ENCODE measurements at regions not wholly inside any gene's neighbourhood (a gene's known extent, or its start where the extent isn't known, plus 50 kb on each side); places are given as distances from the start of the nearest gene placed in this dataset.

- Mint-ChIP-seq H3K4me3 (no peak overlapping the region), H3K36me3 (ENCODE audit: low read depth) (no peaks in the 10 kb centered on the region), H3K27me3 (ENCODE audit: low read depth) (peaks cover 7% of the 10 kb centered on the region), H3K27ac (no peak overlapping the region), H3K4me1 (ENCODE audit: low read depth) (no peaks in the 10 kb centered on the region), H3K9me3 (no peaks in the 10 kb centered on the region)
- DNase-seq = no peak
- CTCF ChIA-PET = no interaction called here
- intact Hi-C loops (cut with micrococcal nuclease) = no loop called here
Measured at GRCh38 chr7:25305831-25306230, 77.5 kb upstream of the NPVF start.

DNA sequence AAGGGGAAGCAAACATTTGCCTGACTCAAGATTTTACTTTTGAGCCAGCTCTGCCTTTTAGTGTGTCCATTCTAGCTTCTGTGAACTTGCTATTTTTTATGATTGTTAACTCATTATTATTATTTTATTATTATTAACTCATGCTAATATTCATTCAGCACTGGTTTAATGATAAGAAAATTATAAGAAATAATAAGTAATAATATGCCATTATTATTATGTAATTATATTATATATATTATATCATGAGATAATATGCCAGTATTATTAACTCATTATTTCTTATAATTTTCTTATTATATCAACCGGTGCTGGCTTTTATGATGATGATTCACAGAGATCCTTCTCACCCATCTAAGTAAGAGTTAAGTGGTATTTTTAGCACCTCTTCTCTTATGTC, 79.3 kb upstream of the NPVF start:
- Mint-ChIP-seq H3K4me3 (no peak overlapping the region), H3K4me1 (ENCODE audit: low read depth) (no peaks in the 10 kb centered on the region), H3K9me3 (no peaks in the 10 kb centered on the region), H3K27ac (no peak overlapping the region), H3K27me3 (ENCODE audit: low read depth) (peaks cover 7% of the 10 kb centered on the region), H3K36me3 (ENCODE audit: low read depth) (no peaks in the 10 kb centered on the region)
- intact Hi-C loops (cut with micrococcal nuclease) = no loop called here
- DNase-seq = no peak
- CTCF ChIA-PET = no interaction called here

DNA sequence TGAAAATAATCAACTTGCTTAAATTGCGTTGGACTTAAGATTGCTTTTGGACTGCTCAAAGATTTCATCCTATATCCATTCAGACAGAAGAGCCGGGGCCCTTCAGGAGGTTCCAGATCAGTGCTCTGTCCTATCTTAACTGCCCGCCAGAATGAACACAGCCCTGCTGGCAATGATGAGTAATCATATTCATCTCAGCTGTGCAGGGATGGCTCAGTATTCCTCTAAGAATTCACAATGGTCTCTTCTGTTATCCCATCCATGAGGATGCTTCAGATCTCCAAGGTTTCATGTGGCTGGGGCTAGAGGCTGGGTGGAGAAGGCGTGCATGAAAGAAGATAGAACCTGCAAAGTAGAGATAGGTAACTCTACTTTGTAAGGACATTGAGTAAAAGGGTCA, 80.0 kb upstream of the NPVF start:
- Mint-ChIP-seq H3K9me3 (no peaks in the 10 kb centered on the region), H3K4me3 (no peak overlapping the region), H3K27me3 (ENCODE audit: low read depth) (peaks cover 7% of the 10 kb centered on the region), H3K27ac (no peak overlapping the region), H3K36me3 (ENCODE audit: low read depth) (no peaks in the 10 kb centered on the region), H3K4me1 (ENCODE audit: low read depth) (no peaks in the 10 kb centered on the region)
- no peak for DNase-seq
- intact Hi-C loops (cut with micrococcal nuclease) = no loop called here
- CTCF ChIA-PET = no interaction called here

DNA sequence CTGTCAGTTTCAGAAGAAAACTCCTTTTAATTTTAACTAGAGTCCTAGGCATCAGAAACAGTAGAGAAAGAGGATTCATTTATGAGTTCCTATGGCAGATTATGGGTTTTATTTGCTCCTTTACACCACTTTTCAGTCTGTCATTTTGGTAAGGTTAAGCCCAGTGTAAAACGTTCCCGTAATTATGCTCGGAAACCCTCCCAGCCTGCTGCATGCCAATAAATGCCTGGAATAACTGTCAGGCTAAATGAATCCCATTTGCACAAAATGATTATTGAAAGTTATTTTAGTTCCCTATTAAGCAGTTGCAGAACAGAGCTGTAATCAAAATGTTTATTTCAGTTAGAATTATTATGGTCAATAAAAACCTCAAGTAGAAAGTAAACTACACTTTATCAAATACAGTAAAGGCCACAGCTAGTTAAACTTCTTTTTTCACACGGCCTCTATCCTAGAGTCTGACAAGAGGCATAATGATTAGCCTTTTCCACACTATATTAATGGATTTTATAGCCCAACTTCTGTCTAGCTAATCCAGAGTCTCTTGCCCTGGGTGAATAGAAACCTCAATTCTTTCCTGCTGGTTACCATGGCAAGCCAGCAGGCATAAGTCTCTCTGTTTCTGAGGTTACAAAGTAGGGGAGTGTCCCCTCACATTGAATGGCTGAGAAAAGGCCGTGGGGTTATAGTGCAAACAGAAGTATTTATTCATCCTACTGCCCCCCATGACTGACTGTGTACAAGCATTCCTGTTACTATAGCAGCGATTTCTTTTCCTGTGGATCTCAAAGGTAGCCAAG, 80.8 kb upstream of the NPVF start:
- peaks cover 7% of the 10 kb centered on the region for H3K27me3 Mint-ChIP-seq (ENCODE audit: low read depth)
- no peaks in the 10 kb centered on the region for H3K4me1 Mint-ChIP-seq (ENCODE audit: low read depth)
- no peaks in the 10 kb centered on the region for H3K36me3 Mint-ChIP-seq (ENCODE audit: low read depth)
- CTCF ChIA-PET = no interaction called here
- H3K9me3 Mint-ChIP-seq = no peaks in the 10 kb centered on the region
- no peak overlapping the region for H3K4me3 Mint-ChIP-seq
- intact Hi-C loops (cut with micrococcal nuclease) = no loop called here
- no peak overlapping the region for H3K27ac Mint-ChIP-seq
- no peak for DNase-seq

- no peaks in the 10 kb centered on the region for H3K36me3 Mint-ChIP-seq (ENCODE audit: low read depth)
- no peak overlapping the region for H3K27ac Mint-ChIP-seq
- H3K9me3 Mint-ChIP-seq = no peaks in the 10 kb centered on the region
- CTCF ChIA-PET = no interaction called here
- no peak for DNase-seq
- intact Hi-C loops (cut with micrococcal nuclease) = loop anchor here (5.0 kb wide), 1 partner anchor 49 kb away; no protein-coding TSS in a partner anchor
- peaks cover 4% of the 10 kb centered on the region for H3K27me3 Mint-ChIP-seq (ENCODE audit: low read depth)
- no peak overlapping the region for H3K4me3 Mint-ChIP-seq
- no peaks in the 10 kb centered on the region for H3K4me1 Mint-ChIP-seq (ENCODE audit: low read depth)
Measured at GRCh38 chr7:25310896-25311295, 82.6 kb upstream of the NPVF start.

DNA sequence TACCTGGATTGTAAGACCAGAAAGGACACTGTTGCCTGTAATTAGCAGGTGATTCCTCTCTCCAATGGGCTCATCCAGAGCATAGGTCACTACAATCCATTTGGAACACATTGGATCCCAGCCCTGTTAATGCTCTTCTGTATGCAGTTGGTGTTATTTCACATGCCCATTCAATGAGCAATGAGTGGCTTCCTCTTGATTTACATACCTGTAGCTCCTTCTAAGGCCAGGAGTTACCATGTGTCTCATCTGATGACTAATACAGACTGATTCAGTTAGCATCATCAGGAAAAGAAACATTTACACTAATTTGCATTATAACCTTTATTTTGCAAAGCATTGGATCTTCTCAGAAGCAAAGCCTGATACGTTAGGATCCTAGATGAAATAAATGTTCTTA, 83.1 kb upstream of the NPVF start:
- peaks cover 4% of the 10 kb centered on the region for H3K27me3 Mint-ChIP-seq (ENCODE audit: low read depth)
- H3K9me3 Mint-ChIP-seq = no peaks in the 10 kb centered on the region
- DNase-seq = no peak
- H3K36me3 Mint-ChIP-seq (ENCODE audit: low read depth) = no peaks in the 10 kb centered on the region
- H3K27ac Mint-ChIP-seq = no peak overlapping the region
- H3K4me1 Mint-ChIP-seq (ENCODE audit: low read depth) = no peaks in the 10 kb centered on the region
- intact Hi-C loops (cut with micrococcal nuclease) = loop anchor here (5.0 kb wide), 1 partner anchor 49 kb away; no protein-coding TSS in a partner anchor
- H3K4me3 Mint-ChIP-seq = no peak overlapping the region
- CTCF ChIA-PET = no interaction called here

DNA sequence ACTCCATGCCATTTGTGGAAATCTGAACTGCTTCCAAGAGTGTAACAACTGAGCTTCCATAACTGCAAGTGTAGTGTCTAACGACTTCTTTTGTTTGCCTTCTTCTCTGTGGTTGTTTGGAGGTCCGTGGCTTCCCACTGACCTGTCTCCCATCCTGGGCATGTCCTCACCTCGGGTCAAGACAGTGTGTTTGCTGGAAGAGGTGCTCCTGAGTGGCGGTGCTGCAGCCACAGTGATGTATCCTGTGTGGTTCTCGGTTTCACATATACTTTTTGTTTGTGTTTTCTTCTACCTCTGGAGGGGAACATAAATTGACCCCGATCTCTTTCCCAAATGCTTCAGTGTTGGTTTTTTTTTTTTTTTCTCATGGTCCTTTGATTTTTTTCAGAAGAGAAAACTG, 84.7 kb upstream of the NPVF start:
- CTCF ChIA-PET = no interaction called here
- Mint-ChIP-seq H3K36me3 (ENCODE audit: low read depth) (no peaks in the 10 kb centered on the region), H3K27ac (no peak overlapping the region), H3K27me3 (ENCODE audit: low read depth) (no peaks in the 10 kb centered on the region), H3K4me1 (ENCODE audit: low read depth) (no peaks in the 10 kb centered on the region), H3K9me3 (no peaks in the 10 kb centered on the region), H3K4me3 (no peak overlapping the region)
- intact Hi-C loops (cut with micrococcal nuclease) = loop anchor here (5.0 kb wide), 1 partner anchor 51 kb away; no protein-coding TSS in a partner anchor
- no peak for DNase-seq

- H3K27ac Mint-ChIP-seq = no peak overlapping the region
- H3K4me3 Mint-ChIP-seq = no peak overlapping the region
- no peaks in the 10 kb centered on the region for H3K27me3 Mint-ChIP-seq (ENCODE audit: low read depth)
- H3K36me3 Mint-ChIP-seq (ENCODE audit: low read depth) = no peaks in the 10 kb centered on the region
- no peaks in the 10 kb centered on the region for H3K9me3 Mint-ChIP-seq
- intact Hi-C loops (cut with micrococcal nuclease) = loop anchor here (5.0 kb wide), 1 partner anchor 51 kb away; no protein-coding TSS in a partner anchor
- no peak for DNase-seq
- H3K4me1 Mint-ChIP-seq (ENCODE audit: low read depth) = no peaks in the 10 kb centered on the region
- CTCF ChIA-PET = no interaction called here
Measured at GRCh38 chr7:25313526-25313925, 85.2 kb upstream of the NPVF start.

DNA sequence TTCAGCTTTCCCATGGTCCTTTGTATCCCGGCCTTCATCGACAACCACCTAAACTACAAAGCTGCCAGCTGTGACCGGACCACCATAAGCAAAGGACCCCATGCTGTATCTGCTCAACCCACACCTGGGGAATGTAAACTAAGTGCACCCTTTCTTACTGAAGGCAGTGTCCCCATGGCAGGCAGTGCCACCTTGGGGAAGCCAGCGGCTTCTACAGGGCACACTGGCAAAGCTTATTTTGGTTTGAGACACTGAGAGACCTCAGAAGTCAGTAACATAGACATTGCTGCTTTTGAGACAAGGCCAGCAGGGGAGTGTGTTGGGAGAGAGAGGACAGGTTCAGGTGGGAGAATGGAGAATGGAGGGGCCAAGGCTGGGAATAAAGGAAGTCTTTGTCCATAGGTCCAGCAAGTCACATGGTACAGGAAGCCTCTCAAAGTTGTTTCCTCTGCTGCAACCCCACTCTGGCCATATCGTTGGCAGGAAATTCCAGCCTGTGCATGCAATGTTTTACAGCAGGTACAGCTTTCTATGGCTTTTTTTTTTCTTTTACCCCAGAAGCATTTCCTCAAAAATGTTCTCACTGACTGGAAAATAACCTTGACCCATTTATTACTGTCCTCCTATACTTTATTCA, 85.9 kb upstream of the NPVF start:
- H3K36me3 Mint-ChIP-seq (ENCODE audit: low read depth) = no peaks in the 10 kb centered on the region
- intact Hi-C loops (cut with micrococcal nuclease) = loop anchor here (5.0 kb wide), 1 partner anchor 52 kb away; no protein-coding TSS in a partner anchor

DNA sequence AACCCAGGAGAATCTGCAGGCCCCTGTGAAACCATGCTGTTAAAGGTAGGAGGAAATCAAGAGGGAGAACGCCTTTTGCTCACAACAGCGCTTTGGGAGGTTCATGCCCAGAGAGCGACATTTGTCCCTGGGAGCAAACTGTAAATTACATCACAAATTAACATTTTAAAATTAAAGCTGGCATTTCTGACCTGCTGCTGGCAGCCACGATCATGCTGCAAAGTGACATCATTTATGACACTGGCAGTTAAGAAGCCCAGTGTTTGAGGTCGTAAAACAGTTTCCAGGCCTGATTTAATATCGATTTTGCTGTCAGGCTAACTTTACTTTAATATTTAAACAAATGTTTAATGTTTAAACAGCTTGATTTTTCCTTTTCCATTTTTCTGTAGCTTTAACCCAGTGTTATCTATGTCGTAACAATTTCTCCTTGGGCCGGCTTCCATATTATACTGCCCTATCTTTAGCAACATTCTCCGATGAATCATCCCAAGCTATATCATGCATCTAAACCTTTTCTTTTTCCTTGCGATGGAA, 86.5 kb upstream of the NPVF start:
- Mint-ChIP-seq H3K27me3 (ENCODE audit: low read depth) (no peaks in the 10 kb centered on the region), H3K4me1 (ENCODE audit: low read depth) (peaks cover 3% of the 10 kb centered on the region), H3K9me3 (no peaks in the 10 kb centered on the region), H3K4me3 (no peak overlapping the region), H3K27ac (no peak overlapping the region), H3K36me3 (ENCODE audit: low read depth) (no peaks in the 10 kb centered on the region)
- CTCF ChIA-PET = interaction anchor here (0.6 to 0.9 kb wide), 2 partner anchors 55 to 928 kb away, joined by 3 to 5 read pairs; no protein-coding TSS in a partner anchor
- no peak for DNase-seq
- intact Hi-C loops (cut with micrococcal nuclease) = loop anchor here (5.0 kb wide), 1 partner anchor 52 kb away; no protein-coding TSS in a partner anchor

More for the DNA sequence above, 85.9 kb upstream of the NPVF start:
- Mint-ChIP-seq H3K27me3 (ENCODE audit: low read depth) (no peaks in the 10 kb centered on the region), H3K27ac (no peak overlapping the region), H3K9me3 (no peaks in the 10 kb centered on the region), H3K4me3 (no peak overlapping the region), H3K4me1 (ENCODE audit: low read depth) (no peaks in the 10 kb centered on the region)
- DNase-seq = no peak
- CTCF ChIA-PET = no interaction called here

DNA sequence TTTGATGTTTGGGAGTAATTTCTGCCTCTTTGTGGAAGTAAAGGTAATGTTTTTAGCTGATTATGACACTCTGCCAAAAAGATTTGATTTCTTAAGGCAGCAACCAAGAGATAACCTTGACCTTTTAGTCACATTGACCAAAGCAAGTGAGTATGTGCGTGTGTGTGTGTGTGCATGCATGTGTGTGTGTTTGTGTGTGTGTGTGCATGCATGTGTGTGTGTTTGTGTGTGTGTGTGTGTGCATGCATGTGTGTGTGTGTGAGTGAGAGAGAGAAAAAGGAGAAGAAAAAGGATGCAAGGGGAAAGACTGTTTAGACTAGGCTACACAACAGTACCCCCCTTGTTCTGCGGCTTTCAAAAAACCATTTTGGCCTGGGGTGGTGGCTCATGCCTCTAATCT, 88.1 kb upstream of the NPVF start:
- Mint-ChIP-seq H3K27ac (no peak overlapping the region), H3K36me3 (ENCODE audit: low read depth) (no peaks in the 10 kb centered on the region), H3K27me3 (ENCODE audit: low read depth) (no peaks in the 10 kb centered on the region), H3K4me1 (ENCODE audit: low read depth) (peaks cover 5% of the 10 kb centered on the region), H3K9me3 (no peaks in the 10 kb centered on the region), H3K4me3 (no peak overlapping the region)
- DNase-seq = no peak
- CTCF ChIA-PET = interaction anchor here (0.7 kb wide), 1 partner anchor 253 kb away, joined by 3 read pairs; no protein-coding TSS in a partner anchor
- intact Hi-C loops (cut with micrococcal nuclease) = no loop called here

DNA sequence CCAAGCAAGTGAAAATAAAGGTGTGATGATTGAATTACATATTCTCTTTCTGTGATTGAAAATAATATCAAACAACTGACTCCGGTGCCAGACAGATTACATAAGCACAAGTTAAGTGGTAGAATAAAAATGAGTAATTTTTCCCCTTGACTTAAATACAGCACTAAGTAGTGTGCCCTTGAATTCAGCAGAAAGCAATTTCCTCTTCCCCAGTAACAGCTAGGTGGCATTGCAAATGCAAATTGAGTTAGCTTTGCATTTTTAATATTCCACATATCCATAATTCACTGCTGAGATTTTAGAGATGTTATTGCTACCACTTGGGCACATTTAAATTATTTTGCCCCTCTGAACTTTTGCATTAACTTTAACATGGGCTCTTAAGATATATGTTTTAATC, 89.8 kb upstream of the NPVF start:
- intact Hi-C loops (cut with micrococcal nuclease) = no loop called here
- no peak for DNase-seq

More for the DNA sequence above, 89.8 kb upstream of the NPVF start:
- Mint-ChIP-seq H3K36me3 (ENCODE audit: low read depth) (no peaks in the 10 kb centered on the region), H3K4me3 (no peak overlapping the region), H3K27ac (no peak overlapping the region), H3K27me3 (ENCODE audit: low read depth) (peaks cover 4% of the 10 kb centered on the region), H3K4me1 (ENCODE audit: low read depth) (peaks cover 5% of the 10 kb centered on the region), H3K9me3 (no peaks in the 10 kb centered on the region)
- CTCF ChIA-PET = interaction anchor here (1.6 kb wide), 1 partner anchor 58 kb away, joined by 6 read pairs; no protein-coding TSS in a partner anchor

All from activated naive CD4-positive, alpha-beta T cell treated with anti-CD3 and anti-CD28 coated beads for 36 hours (primary cell).